Thoracic aorta (tissue), 2 donors: ENCODE measurements at regions not wholly inside any gene's neighbourhood (a gene's known extent, or its start where the extent isn't known, plus 50 kb on each side); places are given as distances from the start of the nearest gene placed in this dataset.

Experiments used
- ATAC-seq: fragments of 150-250 bp; one replicate; pipeline ENCODE4 v1.8.0; 2017; ENCODE audit warnings: low read depth; ENCODE audit not compliant: insufficient number of reproducible peaks, low FRiP score
- DNase-seq: peaks from one replicate; pipeline ENCODE4 v3.0.0-alpha.2; 2020; ENCODE audit warnings: low spot score
- H3K27ac ChIP-seq, 2 donors: fragments of 200-600 bp; sonication (generic); 1 replicate in 1 of 2; 2 replicates in 1 of 2; pipeline ENCODE4 v1.5.1; 2016; ENCODE audit warnings: mild to moderate bottlenecking in 2 of 2, moderate library complexity in 2 of 2
- H3K27me3 ChIP-seq: fragments of 200-600 bp; sonication (generic); replicated peaks from 2 replicates; pipeline ENCODE4 v1.6.0; 2016; ENCODE audit warnings: mild to moderate bottlenecking; ENCODE audit not compliant: insufficient read depth
- H3K36me3 ChIP-seq: fragments of 200-600 bp; sonication (generic); one replicate; pipeline ENCODE4 v1.5.1; 2016
- H3K4me1 ChIP-seq, 2 donors: fragments of 200-600 bp; sonication (generic); 1 replicate in 1 of 2; 2 replicates in 1 of 2; pipeline versions ENCODE4 v1.5.1 to v1.6.0; 2016; ENCODE audit warnings: low read depth in 2 of 2, mild to moderate bottlenecking in 1 of 2; ENCODE audit not compliant: control insufficient read depth in 1 of 2
- H3K4me3 ChIP-seq: fragments of 200-600 bp; sonication (generic); 2 replicates; pipeline ENCODE4 v1.5.1; 2016; ENCODE audit warnings: mild to moderate bottlenecking
- H3K9me3 ChIP-seq: fragments of 200-600 bp; sonication (generic); 2 replicates; pipeline ENCODE4 v1.5.1; 2016
- TF ChIP-seq, protein P1 (sequence below): fragments of 200-600 bp; sonication (generic); IDR thresholded peaks from one replicate; pipeline ENCODE4 v1.5.1; 2019; ENCODE audit warnings: antibody characterized with exemption

DNA sequence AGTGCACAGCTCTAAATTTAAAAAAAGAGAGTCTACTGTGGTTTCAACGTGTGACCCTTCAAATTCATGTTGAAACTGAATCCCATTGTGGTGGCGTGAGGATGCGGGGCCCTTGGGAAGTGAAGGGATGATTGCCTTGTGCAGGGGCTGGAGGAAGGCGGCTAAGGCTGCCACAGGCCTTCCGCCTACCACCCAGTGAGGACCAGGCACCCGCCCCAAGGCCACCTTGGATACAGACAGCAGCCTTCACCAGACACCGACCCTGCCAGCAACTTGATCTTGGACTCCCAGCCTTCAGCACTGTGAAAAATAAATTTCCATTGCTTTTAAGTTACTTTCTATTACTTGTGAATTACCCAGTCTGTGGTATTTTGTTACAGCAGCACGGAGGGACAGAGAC is 103.4 kb upstream of the TMEM18 start:
- no peak for ATAC-seq
- DNase-seq, result no peak

DNA sequence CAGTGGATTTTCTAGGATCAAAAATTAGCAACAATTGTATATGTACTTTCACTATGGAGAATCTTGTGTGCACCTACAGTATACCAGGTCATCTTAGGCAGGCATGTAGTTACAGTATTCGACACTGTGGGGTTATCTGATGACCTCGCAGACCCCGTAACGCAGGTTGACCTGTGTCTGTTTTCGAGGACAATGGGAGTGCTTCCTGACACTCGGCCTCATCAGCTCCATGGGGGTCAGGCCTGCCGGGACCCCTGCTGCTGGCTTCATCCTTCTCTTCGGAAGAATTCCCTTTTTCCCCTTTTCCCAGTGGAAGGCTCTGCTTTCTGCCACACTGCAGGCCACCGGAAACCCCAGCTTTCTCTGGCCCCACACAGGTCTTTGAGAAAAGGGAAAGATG is 102.8 kb upstream of the TMEM18 start:
- H3K27me3 ChIP-seq, result no peaks in the 10 kb centered on the region
- ATAC-seq (no peak), DNase-seq (no peak)
- H3K36me3 ChIP-seq, result no peaks in the 10 kb centered on the region
- no peak overlapping the region for H3K27ac ChIP-seq
- no peak overlapping the region for H3K4me3 ChIP-seq
- no peaks in the 10 kb centered on the region for H3K9me3 ChIP-seq
- H3K4me1 ChIP-seq, result no peaks in the 10 kb centered on the region
- TF ChIP-seq, protein P1, sequence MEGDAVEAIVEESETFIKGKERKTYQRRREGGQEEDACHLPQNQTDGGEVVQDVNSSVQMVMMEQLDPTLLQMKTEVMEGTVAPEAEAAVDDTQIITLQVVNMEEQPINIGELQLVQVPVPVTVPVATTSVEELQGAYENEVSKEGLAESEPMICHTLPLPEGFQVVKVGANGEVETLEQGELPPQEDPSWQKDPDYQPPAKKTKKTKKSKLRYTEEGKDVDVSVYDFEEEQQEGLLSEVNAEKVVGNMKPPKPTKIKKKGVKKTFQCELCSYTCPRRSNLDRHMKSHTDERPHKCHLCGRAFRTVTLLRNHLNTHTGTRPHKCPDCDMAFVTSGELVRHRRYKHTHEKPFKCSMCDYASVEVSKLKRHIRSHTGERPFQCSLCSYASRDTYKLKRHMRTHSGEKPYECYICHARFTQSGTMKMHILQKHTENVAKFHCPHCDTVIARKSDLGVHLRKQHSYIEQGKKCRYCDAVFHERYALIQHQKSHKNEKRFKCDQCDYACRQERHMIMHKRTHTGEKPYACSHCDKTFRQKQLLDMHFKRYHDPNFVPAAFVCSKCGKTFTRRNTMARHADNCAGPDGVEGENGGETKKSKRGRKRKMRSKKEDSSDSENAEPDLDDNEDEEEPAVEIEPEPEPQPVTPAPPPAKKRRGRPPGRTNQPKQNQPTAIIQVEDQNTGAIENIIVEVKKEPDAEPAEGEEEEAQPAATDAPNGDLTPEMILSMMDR, result no peak

More for the DNA sequence above, 103.4 kb upstream of the TMEM18 start:
- Histone ChIP-seq H3K4me3 (no peak overlapping the region), H3K27me3 (no peaks in the 10 kb centered on the region), H3K4me1 (no peaks in the 10 kb centered on the region), H3K9me3 (no peaks in the 10 kb centered on the region), H3K36me3 (no peaks in the 10 kb centered on the region), H3K27ac (no peak overlapping the region)
- TF ChIP-seq, protein P1, result no peak

DNA sequence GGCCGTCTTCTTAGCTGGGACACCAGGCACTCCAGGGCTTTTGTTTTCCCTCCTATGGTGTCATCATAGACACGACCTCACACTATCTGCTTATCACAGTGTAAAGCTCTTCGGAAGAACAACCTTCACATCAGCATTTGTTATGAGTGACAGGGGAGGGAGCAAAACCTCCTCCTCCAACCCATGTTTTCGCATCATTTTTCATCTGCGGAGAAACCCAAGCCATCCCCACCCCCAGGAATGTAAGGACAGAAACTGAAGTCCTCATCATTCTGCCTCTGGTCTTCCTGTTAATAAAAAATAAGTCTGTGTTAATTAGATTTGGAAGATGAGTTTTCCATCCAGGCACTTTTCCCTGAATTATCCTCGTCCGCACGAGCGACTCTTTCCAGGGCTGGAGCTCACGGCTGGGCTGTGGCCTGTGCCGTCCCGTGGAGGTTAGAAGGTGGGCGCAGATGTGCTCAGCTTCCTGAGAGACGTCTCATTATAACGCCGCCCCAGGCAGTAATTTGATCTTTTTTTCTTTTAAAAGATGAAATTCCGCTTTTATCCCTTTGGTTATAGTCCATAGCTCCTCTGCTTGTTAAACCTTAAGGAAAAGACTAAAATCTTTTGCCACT is 101.6 kb upstream of the TMEM18 start:
- H3K4me1 ChIP-seq, result no peaks in the 10 kb centered on the region
- no peak for DNase-seq
- H3K4me3 ChIP-seq, result no peak overlapping the region
- no peaks in the 10 kb centered on the region for H3K27me3 ChIP-seq
- no peak overlapping the region for H3K27ac ChIP-seq
- TF ChIP-seq, protein P1, result no peak
- ATAC-seq, result no peak
- no peaks in the 10 kb centered on the region for H3K36me3 ChIP-seq
- H3K9me3 ChIP-seq, result no peaks in the 10 kb centered on the region

DNA sequence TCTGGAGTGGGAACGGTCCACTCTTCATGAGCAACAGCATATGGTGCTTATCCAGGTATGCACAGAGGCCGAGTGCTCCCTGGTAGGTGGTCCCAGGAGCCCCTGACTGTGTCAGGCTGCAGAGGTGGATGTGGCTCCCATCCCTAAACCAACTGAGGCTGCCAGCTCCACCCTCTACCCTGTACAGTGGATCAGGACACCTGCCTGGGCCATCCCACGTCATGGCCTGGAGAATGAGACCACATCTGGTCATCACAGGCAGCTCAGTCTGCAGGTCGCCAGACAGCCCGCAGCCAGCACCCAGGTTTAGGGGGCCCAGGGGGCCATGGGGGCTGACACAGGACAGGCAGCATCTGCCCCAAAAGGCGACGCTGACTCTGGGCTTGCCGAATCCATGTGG is 100.3 kb upstream of the TMEM18 start:
- TF ChIP-seq, protein P1, result no peak
- DNase-seq (no peak), ATAC-seq (no peak)

DNA sequence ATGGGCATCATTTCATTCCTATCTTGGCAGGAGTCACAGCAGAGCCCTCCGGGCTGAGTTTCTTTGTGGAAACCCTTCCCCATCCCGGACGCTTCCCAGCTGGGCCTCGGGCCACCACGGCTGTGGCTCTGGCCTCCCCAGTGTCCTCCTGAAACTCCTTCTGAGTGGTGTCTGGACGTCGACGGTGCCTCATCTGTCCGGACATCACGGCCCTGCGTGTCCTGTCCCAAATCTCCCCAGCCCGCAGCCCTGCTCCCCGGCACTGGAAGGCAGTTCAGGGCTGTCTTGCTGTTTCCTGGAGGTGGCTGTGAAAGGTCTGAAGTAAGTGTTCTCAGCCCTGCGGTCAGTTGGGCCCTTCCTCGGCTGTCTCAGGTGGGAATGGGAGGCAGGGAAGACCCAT is 99.8 kb upstream of the TMEM18 start:
- TF ChIP-seq, protein P1, result no peak
- no peak for DNase-seq
- Histone ChIP-seq H3K4me1 (no peaks in the 10 kb centered on the region), H3K36me3 (no peaks in the 10 kb centered on the region), H3K9me3 (no peaks in the 10 kb centered on the region), H3K27ac (no peak overlapping the region), H3K4me3 (no peak overlapping the region), H3K27me3 (no peaks in the 10 kb centered on the region)
- no peak for ATAC-seq

More for the DNA sequence above, 100.3 kb upstream of the TMEM18 start:
- no peaks in the 10 kb centered on the region for H3K9me3 ChIP-seq
- no peak overlapping the region for H3K4me3 ChIP-seq
- H3K27ac ChIP-seq, result no peak overlapping the region
- H3K27me3 ChIP-seq, result no peaks in the 10 kb centered on the region
- no peaks in the 10 kb centered on the region for H3K4me1 ChIP-seq
- no peaks in the 10 kb centered on the region for H3K36me3 ChIP-seq
